SK-N-SH treated with all-trans-retinoic acid at 6 μM for 48 hours (cell line): ENCODE measurements at regions not wholly inside any gene's neighbourhood (a gene's known extent, or its start where the extent isn't known, plus 50 kb on each side); places are given as distances from the start of the nearest gene placed in this dataset.

Experiments used
- ZFP3 ChIP-seq: fragments of 250-450 bp; sonication (Bioruptor Pico); IDR thresholded peaks from 2 replicates; pipeline ENCODE4 v1.5.0; 2020; ENCODE audit warnings: mild to moderate bottlenecking, moderate library complexity
- TF ChIP-seq, protein P1 (sequence below): fragments of 250-450 bp; sonication (Bioruptor Pico); IDR thresholded peaks from 2 replicates; pipeline ENCODE4 v1.8.0; 2020; ENCODE audit warnings: mild to moderate bottlenecking, moderate library complexity, borderline replicate concordance

DNA sequence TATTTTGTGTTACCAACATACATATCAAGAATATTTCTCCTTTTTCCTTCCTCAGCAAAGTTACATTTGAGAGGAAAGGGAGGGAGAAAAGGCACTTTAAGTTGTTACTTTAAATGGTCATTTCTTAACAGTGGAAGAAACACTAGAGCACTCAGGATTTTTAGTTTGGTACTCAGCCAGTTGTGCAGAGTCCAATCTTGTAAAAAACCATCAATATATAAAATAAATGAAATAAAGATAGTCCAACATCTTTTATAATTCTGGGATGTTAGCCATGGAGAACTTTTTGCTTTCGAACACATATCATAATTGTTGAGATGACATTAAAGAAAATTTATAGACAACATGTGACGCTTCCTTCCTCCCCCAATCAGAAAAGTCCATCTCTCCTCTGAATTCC, 253.8 kb downstream of the QDPR start:
- TF ChIP-seq ZFP3, result no peak
- TF ChIP-seq, protein P1, sequence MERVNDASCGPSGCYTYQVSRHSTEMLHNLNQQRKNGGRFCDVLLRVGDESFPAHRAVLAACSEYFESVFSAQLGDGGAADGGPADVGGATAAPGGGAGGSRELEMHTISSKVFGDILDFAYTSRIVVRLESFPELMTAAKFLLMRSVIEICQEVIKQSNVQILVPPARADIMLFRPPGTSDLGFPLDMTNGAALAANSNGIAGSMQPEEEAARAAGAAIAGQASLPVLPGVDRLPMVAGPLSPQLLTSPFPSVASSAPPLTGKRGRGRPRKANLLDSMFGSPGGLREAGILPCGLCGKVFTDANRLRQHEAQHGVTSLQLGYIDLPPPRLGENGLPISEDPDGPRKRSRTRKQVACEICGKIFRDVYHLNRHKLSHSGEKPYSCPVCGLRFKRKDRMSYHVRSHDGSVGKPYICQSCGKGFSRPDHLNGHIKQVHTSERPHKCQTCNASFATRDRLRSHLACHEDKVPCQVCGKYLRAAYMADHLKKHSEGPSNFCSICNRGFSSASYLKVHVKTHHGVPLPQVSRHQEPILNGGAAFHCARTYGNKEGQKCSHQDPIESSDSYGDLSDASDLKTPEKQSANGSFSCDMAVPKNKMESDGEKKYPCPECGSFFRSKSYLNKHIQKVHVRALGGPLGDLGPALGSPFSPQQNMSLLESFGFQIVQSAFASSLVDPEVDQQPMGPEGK (CRISPR knock-in tag), result no peak
